ENCODE measurements at regions not wholly inside any gene's neighbourhood (a gene's known extent, or its start where the extent isn't known, plus 50 kb on each side); places are given as distances from the start of the nearest gene placed in this dataset.

DNA sequence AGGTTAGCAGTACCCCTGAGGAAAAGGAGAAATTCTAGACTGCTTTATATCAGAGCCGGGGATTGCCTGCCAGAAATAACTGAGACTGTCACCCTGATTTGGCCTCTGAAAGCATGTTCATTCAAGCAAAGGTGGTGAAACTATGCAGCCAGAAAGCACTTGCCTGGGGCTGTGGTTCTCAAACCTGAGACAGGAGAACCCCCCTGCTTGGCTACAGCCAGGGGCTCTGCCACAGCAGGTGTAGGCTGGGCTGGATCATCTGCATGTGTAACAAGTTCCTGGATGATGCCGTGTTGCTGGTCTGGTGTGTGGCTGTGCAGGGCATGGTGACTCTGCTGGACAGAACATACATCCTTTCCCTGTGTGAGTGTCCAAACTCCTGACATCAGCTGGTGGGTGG, 157.8 kb downstream of the NXNL2 start:
- TF ChIP-seq, protein P1, sequence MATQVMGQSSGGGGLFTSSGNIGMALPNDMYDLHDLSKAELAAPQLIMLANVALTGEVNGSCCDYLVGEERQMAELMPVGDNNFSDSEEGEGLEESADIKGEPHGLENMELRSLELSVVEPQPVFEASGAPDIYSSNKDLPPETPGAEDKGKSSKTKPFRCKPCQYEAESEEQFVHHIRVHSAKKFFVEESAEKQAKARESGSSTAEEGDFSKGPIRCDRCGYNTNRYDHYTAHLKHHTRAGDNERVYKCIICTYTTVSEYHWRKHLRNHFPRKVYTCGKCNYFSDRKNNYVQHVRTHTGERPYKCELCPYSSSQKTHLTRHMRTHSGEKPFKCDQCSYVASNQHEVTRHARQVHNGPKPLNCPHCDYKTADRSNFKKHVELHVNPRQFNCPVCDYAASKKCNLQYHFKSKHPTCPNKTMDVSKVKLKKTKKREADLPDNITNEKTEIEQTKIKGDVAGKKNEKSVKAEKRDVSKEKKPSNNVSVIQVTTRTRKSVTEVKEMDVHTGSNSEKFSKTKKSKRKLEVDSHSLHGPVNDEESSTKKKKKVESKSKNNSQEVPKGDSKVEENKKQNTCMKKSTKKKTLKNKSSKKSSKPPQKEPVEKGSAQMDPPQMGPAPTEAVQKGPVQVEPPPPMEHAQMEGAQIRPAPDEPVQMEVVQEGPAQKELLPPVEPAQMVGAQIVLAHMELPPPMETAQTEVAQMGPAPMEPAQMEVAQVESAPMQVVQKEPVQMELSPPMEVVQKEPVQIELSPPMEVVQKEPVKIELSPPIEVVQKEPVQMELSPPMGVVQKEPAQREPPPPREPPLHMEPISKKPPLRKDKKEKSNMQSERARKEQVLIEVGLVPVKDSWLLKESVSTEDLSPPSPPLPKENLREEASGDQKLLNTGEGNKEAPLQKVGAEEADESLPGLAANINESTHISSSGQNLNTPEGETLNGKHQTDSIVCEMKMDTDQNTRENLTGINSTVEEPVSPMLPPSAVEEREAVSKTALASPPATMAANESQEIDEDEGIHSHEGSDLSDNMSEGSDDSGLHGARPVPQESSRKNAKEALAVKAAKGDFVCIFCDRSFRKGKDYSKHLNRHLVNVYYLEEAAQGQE (IDR thresholded peaks at IDR 0.05; ENCODE audit: insufficient read depth in 1 of 2, low read depth in 2 of 2, low read length in 2 of 2): no peak
- TF ChIP-seq SIN3A (IDR thresholded peaks at IDR 0.05; ENCODE audit: borderline replicate concordance, insufficient read depth, low read length) (no peak), POLR2AphosphoS5 (IDR thresholded peaks at IDR 0.05; ENCODE audit: low read depth, low read length) (no peak), TAF1 (IDR thresholded peaks at IDR 0.05; ENCODE audit: borderline replicate concordance, insufficient read depth, low read length) (no peak), FOXP2 (optimal IDR thresholded peaks at IDR 0.05; ENCODE audit: borderline replicate concordance, extremely low read depth, extremely low read length, insufficient read depth) (no peak)

DNA sequence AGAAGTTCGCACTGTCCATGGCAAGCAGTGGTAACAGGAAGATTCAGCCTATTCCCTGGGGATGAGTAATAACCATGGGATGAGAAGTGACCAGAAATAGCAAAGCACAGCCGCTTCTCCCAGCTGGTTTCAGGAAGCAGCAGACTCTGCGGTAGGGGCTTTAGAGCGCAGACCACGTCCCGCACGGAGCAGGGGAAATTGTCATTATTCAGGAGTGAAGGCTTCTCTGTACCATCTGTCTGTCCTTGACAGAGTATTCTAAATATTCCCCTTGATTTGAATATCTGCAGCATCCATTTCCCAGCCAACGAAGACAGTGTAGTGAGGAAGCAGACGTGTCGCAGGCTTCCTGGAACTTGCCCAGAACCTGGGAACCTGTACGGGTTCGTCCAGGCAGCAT, 159.6 kb downstream of the NXNL2 start:
- TF ChIP-seq FOXP2 (optimal IDR thresholded peaks at IDR 0.05; ENCODE audit: borderline replicate concordance, extremely low read depth, extremely low read length, insufficient read depth): no peak
- no peak for TF ChIP-seq SIN3A (IDR thresholded peaks at IDR 0.05; ENCODE audit: borderline replicate concordance, insufficient read depth, low read length)
- TF ChIP-seq, protein P1 (IDR thresholded peaks at IDR 0.05; ENCODE audit: insufficient read depth in 1 of 2, low read depth in 2 of 2, low read length in 2 of 2): no peak

DNA sequence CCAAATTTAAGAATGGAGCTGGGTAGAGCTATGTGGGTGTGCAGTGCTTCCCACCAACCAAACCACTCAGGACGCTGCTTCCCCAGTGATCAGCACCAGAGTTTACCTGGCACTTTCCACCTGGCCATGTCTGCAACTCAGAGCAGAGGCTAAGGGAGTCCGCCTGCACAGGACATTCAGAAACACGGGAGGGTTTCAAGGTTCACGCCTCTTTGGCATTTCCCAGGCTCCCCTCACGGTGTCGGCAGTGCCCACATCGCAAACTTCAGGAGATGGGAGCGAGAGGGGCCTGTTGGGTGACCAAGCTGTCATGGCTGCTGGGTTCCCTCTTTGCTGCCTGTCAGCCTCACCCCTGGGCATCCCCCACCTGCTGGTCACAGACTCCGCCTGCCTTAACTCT, 161.5 kb downstream of the NXNL2 start:
- TF ChIP-seq FOXP2 (optimal IDR thresholded peaks at IDR 0.05; ENCODE audit: borderline replicate concordance, extremely low read depth, extremely low read length, insufficient read depth) (no peak), TAF1 (IDR thresholded peaks at IDR 0.05; ENCODE audit: borderline replicate concordance, insufficient read depth, low read length) (no peak), POLR2AphosphoS5 (IDR thresholded peaks at IDR 0.05; ENCODE audit: low read depth, low read length) (no peak), SIN3A (IDR thresholded peaks at IDR 0.05; ENCODE audit: borderline replicate concordance, insufficient read depth, low read length) (no peak)
- TF ChIP-seq, protein P1 (IDR thresholded peaks at IDR 0.05; ENCODE audit: insufficient read depth in 1 of 2, low read depth in 2 of 2, low read length in 2 of 2): no peak

DNA sequence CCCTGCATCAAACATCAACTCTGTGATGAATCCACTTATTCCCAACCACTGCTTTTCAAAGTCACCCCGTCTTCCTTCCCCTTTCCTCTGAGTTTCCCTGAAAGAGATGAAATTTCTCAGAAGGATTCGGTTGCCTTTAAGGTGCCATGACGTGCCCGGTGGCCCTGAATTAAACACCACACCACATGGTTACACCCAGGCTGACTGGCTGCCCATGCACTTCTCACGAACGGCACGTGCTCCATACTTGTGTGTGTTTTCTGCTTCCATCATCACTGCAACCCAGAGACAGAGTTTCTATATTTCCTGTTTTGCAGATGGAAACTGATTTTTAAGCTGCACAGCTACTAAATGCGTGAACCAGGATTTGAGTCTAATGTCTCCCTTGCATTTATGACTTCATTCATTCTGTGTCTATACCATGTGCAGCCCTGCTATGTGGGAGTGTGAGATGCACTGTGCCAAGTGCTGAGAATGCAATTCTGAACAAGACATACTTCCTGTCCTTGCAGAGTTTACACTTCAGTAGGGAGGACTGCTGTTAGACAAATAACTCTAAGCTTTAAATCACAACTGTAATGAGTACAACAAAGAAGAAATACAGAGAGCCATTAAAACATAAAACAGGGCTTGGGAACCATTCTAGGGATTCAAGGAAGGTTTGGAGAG, 162.9 kb downstream of the NXNL2 start:
- TF ChIP-seq, protein P1 (IDR thresholded peaks at IDR 0.05; ENCODE audit: insufficient read depth in 1 of 2, low read depth in 2 of 2, low read length in 2 of 2): no peak
- TF ChIP-seq FOXP2 (optimal IDR thresholded peaks at IDR 0.05; ENCODE audit: borderline replicate concordance, extremely low read depth, extremely low read length, insufficient read depth) (no peak), TAF1 (IDR thresholded peaks at IDR 0.05; ENCODE audit: borderline replicate concordance, insufficient read depth, low read length) (no peak), SIN3A (IDR thresholded peaks at IDR 0.05; ENCODE audit: borderline replicate concordance, insufficient read depth, low read length) (no peak), POLR2AphosphoS5 (IDR thresholded peaks at IDR 0.05; ENCODE audit: low read depth, low read length) (no peak)

DNA sequence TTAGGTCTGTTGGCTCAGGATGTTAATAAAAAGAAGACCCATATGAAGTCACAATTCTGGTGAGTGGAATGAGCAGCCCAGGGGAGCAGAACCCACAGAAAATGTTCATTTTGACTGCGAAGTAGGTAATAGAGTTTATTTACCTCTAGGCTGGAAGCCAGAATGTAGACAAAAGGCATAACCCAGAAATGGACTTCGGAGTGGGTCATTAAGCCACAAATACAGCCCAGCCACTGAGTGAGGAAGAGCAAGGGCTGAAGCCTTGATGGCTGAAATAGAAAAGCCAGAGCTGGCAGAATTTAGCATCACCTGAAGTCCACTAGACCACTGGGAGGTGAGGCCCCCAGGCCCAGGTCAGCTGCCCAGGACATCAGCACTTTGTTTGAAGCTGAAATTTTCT, 168.0 kb downstream of the NXNL2 start:
- no peak for TF ChIP-seq SIN3A (IDR thresholded peaks at IDR 0.05; ENCODE audit: borderline replicate concordance, insufficient read depth, low read length)

All from PFSK-1 (cell line).